ENCODE measurements at regions not wholly inside any gene's neighbourhood (a gene's known extent, or its start where the extent isn't known, plus 50 kb on each side); places are given as distances from the start of the nearest gene placed in this dataset.
"Not testable (repeated sequence)": the region's sequence is repeated elsewhere in the genome, so short reads cannot be mapped to it uniquely, and the experiment has no call there.

- no peak for TF ChIP-seq HMGXB3 (CRISPR knock-in tag; IDR thresholded peaks at IDR 0.05; ENCODE audit: borderline replicate concordance)
- TF ChIP-seq ZBTB25 (CRISPR knock-in tag; IDR thresholded peaks at IDR 0.05), result no peak
- TF ChIP-seq ZNF124 (CRISPR knock-in tag; IDR thresholded peaks at IDR 0.05), result no peak
- TF ChIP-seq GMEB2 (CRISPR knock-in tag; IDR thresholded peaks at IDR 0.05; ENCODE audit: low read depth), result no peak
Measured at GRCh38 chr19:32082028-32082427, 263.4 kb upstream of the ZNF507 start (continued).

GRCh38 chr19:32084756-32085363, 260.6 kb upstream of the ZNF507 start:
- ATAC-seq; H3K4me1 ChIP-seq (ENCODE audit: insufficient read depth, low read length); H3K79me2 ChIP-seq (ENCODE audit: insufficient read depth, low read length); H3K4me2 ChIP-seq (ENCODE audit: low read depth, low read length); CTCF ChIA-PET (ENCODE audit: low intra/inter-chr PET ratio, low total read pairs); H2AFZ ChIP-seq (ENCODE audit: low read length); DNase-seq (ENCODE audit: low spot score); intact Hi-C loops (cut with micrococcal nuclease; ENCODE audit: unreplicated experiment); H4K20me1 ChIP-seq (ENCODE audit: insufficient read depth, low read length); H3K36me3 ChIP-seq (replicated peaks in 1 of 2; ENCODE audit: control insufficient read depth in 1 of 2, insufficient read depth in 2 of 2, low read length in 2 of 2); BruUV-seq (replicated peaks); in situ Hi-C loops (cut with HindIII; ENCODE audit: extremely low pct_ligation_motif_present, low pct_unique_long_range_greater_than_20kb); H3K27me3 ChIP-seq (ENCODE audit: control insufficient read depth in 1 of 2, insufficient read depth in 2 of 2, low read length in 2 of 2); H3K27ac ChIP-seq (ENCODE audit: extremely low read length, insufficient read depth, low read length); H3K9ac ChIP-seq (ENCODE audit: insufficient read depth, low read depth, low read length); POLR2A ChIA-PET; FAIRE-seq; H3K4me3 ChIP-seq (replicated peaks in 1 of 3; ENCODE audit: insufficient read depth in 1 of 3, low read depth in 2 of 3, low read length in 3 of 3): not testable (repeated sequence)
- peaks cover 45% of the 10 kb centered on the region for H3K9me3 ChIP-seq (ENCODE audit: low read length)
- WGBS (ENCODE audit: low lambda C conversion rate), result 3% methylated on average over 1 of the region's 1 CpG

Measured in HepG2 (cell line).